ENCODE measurements at regions not wholly inside any gene's neighbourhood (a gene's known extent, or its start where the extent isn't known, plus 50 kb on each side); places are given as distances from the start of the nearest gene placed in this dataset.

GRCh38 chr9:81829195-81829882 is 98.9 kb upstream of the SPATA31D4 start:
- TF ChIP-seq EP300 (IDR thresholded peaks at IDR 0.05): no peak
- no peak for TF ChIP-seq CTCF (IDR thresholded peaks at IDR 0.05)
- no peak for TF ChIP-seq POLR2A (IDR thresholded peaks at IDR 0.05)

Data from gastroesophageal sphincter (tissue), 3 donors.